Fibroblast of skin of right quadriceps (primary cell): ENCODE measurements at regions not wholly inside any gene's neighbourhood (a gene's known extent, or its start where the extent isn't known, plus 50 kb on each side); places are given as distances from the start of the nearest gene placed in this dataset.
"Not testable (repeated sequence)": the region's sequence is repeated elsewhere in the genome, so short reads cannot be mapped to it uniquely, and the experiment has no call there.

Experiments used
- DNase-seq: peaks from one replicate; pipeline ENCODE4 v3.0.0-alpha.2; 2013

DNA sequence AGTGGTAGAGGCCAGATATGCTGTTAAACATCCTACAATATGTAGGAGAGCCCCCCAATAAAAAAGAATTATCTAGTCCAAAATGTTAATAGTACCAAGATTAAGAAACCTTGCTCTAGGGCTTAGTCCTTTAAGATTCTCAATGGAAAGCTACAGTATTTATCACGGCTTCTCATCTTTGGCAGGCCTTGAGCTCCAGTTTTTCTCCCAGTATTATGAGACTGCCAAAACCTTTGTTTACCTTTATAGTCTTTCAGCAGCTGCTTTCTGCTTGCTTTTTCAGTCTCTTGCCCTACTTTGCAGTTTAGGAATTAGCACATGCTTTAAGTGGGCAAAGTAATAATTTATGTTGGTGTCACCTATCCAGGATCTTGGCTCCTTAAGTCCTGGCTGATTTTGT is 59.7 kb downstream of the NHLRC1 start:
- DNase-seq: no peak

DNA sequence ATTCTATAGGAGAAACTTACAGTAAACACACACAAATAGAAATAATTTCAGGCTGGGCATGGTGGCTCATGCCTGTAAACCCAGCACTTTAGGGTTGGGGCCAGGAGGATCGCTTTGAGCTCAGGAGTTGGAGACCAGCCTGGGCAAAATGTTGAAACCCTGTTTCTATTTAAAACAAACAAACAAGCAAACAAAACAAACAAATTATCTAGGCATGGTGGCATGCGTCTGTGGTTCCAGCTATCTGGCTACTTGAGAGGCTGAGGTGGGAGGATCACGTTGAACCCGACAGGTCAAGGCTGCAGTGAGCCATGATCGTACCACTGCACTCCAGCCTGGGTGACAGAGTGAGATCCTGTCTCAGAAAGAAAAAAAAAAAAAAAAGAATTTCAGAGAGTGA is 64.0 kb downstream of the NHLRC1 start:
- no peak for DNase-seq

GRCh38 chr6:18055714-18056382 is 66.6 kb downstream of the NHLRC1 start:
- no peak for DNase-seq

DNA sequence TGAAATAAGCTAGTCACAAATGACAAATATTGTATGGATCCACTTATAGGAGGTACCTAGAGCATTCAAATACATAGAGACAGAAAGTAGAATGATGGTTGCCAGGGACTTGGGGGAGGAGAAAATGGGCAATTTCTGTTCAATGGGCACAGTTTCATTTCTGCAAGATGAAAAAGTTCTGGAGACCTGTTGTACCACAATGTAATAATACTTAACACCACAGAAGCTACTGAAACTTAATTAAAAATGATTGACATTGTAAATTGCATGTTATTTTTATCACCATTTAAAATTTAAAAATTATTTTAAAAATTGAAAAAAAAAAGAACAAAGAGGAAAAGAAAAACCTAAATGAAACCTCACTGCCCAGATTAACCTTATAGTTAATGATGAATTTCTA is 67.4 kb downstream of the NHLRC1 start:
- no peak for DNase-seq

DNA sequence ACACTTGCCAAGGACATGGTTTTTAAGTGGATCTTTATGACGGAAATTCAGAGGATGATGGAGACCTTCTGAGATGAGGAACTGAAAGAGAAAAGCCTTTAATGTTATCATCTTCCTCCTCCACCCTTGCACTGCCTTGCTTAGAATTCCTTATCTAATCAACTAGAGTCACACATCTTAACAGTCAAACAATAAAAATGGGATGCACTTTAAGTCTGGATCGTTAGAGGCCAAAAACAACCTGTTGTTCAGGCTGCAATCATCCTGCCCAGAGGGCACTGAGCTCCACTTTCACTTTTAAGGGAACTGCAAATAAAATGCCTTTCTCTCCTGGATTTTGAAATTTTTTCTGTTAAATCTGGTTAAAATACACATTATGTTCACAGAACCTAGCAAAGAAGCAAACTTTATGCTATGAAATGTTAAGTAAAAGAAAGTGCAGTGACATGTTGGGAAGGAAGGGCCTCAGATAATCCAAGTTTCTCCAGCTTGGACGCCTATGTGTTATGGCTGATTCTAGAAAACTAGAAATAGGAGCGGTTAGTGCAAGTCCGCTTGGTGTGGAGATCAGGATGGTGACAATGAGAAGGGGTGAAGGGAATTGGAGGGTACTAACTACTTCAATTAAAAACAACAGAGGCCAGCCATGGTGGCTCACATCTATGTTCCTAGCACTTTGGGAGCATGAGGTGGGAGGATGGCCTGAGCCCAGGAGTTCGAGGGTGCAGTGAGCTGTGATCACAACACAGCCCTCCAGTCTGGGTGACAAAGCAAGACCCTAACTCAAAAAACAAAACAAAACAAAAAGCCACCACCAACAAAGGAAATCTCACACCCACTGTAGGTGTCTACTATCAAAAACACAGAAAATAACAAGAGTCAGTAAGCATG is 66.4 kb upstream of the KIF13A start:
- no peak for DNase-seq

DNA sequence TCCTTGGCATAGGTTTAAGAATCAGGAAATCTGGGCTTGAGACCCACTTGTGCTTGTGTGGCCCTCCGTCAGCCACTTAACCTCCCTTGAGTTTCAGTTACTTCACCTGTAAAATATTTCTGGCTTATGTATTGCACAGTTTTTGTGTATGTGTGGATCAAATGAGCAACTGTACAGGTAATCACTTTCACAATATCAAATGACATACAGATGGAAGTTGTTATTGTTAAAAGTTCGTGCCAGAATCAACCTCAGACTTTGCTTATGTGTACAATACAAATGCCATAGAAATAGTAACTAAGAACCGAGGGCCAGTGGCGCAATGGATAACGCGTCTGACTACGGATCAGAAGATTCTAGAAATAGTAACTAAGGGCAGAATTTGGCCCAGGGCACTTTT is 65.6 kb upstream of the KIF13A start:
- peak; percentile 43 for DNase-seq

- no peak for DNase-seq
Measured at GRCh38 chr6:18049646-18050045, 62.2 kb upstream of the KIF13A start.

GRCh38 chr6:18048953-18049630 is 61.7 kb upstream of the KIF13A start:
- no peak for DNase-seq

DNA sequence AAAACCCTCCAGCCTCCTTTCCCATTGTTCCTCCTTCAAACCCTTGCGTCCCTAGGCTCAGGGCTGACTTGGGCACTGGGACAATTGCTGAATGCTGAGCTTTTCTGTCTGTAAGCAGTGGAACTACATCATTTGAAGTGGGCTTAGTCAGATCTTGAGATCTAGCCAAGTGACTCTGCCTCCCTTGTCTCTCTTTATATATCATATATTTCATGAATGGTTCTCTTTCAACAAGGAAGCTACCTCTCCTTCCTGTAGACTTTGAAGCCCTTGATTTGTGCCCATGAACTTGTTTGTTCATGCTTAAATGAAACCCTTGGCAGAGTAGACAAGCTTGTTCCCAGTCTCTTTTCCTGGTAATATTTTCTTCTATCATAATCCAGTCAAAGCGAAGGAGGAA is 60.0 kb upstream of the KIF13A start:
- peak; percentile 53 for DNase-seq

GRCh38 chr6:18045507-18045906 is 58.1 kb upstream of the KIF13A start:
- DNase-seq: no peak

GRCh38 chr6:18044108-18044783 is 56.8 kb upstream of the KIF13A start:
- no peak for DNase-seq

DNA sequence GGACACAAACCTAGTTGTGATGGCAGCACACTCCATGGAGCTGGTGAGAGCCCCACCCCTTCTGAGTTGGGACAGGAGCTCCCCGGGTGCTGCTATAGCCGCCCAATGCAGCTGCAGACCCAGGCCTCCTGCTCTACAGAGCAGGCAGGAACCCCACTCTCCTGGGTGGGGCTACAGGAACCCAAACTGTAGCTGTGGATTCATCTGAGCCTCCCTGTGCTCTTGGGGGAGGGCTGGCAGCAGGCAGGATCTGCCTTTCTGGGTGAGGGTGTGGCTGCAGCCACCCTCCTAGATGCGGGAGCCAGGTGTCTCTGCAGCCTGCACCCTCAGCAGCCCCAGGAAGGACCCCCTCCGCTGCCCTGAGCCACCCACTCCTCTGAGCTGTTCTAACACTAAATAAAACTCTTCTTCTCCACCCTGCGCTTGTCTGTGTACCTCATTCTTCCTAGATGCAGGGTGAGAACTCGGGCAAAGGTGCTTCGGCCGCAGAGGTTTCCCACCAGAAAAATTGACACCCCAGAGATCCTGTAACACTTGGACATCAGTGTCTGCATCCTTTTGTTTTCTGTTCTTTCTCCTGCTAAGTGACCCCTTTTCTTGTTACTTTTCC is 55.2 kb upstream of the KIF13A start:
- no peak for DNase-seq

GRCh38 chr6:18039481-18039880 is 52.0 kb upstream of the KIF13A start:
- DNase-seq: no peak

- not testable (repeated sequence) for DNase-seq
Measured at GRCh38 chr6:18038235-18038634, 50.8 kb upstream of the KIF13A start.
